ENCODE measurements at regions not wholly inside any gene's neighbourhood (a gene's known extent, or its start where the extent isn't known, plus 50 kb on each side); places are given as distances from the start of the nearest gene placed in this dataset.

- TF ChIP-seq EZH2 (IDR thresholded peaks at IDR 0.05; ENCODE audit: borderline replicate concordance, low read depth, low read length, poor library complexity, severe bottlenecking) (no peak), CTCF (conservative IDR thresholded peaks at IDR 0.05; ENCODE audit: low read depth, low read length) (no peak)
These were observed 401.9 kb downstream of the LNPK start for GRCh38 chr2:175599966-175600831.

Measured in A673 (cell line).